Esophagus squamous epithelium (tissue), 5 donors: ENCODE measurements at regions not wholly inside any gene's neighbourhood (a gene's known extent, or its start where the extent isn't known, plus 50 kb on each side); places are given as distances from the start of the nearest gene placed in this dataset.

Experiments
- DNase-seq: peaks from one replicate; lab custom pipeline; 2025; lab: John Stamatoyannopoulos, UW
- H3K27ac ChIP-seq, 4 donors: fragments of 200-600 bp; sonication (generic); one replicate each; pipeline ENCODE4 v1.5.1; 2016 to 2019; ENCODE audit warnings: mild to moderate bottlenecking in 1 of 4
- H3K27me3 ChIP-seq, 4 donors: fragments of 200-600 bp; sonication (generic); 1 replicate in 3 of 4; 2 replicates in 1 of 4; pipeline versions ENCODE4 v1.5.1 to v1.6.0; 2017 to 2021; ENCODE audit warnings: antibody characterized with exemption in 1 of 4
- H3K36me3 ChIP-seq, 3 donors: fragments of 200-600 bp; sonication (generic); one replicate each; pipeline ENCODE4 v1.5.1; 2016 to 2019
- H3K4me1 ChIP-seq, 3 donors: fragments of 200-600 bp; sonication (generic); one replicate each; pipeline ENCODE4 v1.5.1; 2017 to 2019
- H3K4me3 ChIP-seq, 4 donors: fragments of 200-600 bp; sonication (generic); 1 replicate in 3 of 4; 2 replicates in 1 of 4; pipeline ENCODE4 v1.5.1; 2016 to 2019; ENCODE audit warnings: mild to moderate bottlenecking in 2 of 4, moderate library complexity in 1 of 4
- H3K9me3 ChIP-seq, 3 donors: fragments of 200-600 bp; sonication (generic); one replicate each; pipeline ENCODE4 v1.5.1; 2016 to 2019
- POLR2A ChIP-seq, 4 donors: fragments of 450-650 bp; IDR thresholded peaks; one replicate each; pipeline ENCODE4 v1.6.1; 2017; ENCODE audit warnings: antibody characterized with exemption in 4 of 4, mild to moderate bottlenecking in 4 of 4, moderate library complexity in 3 of 4
- WGBS, 2 donors: methylation state at CpG; one replicate each; pipeline ENCODE4 v1.1.5; 2018; 5-methylcytosine and 5-hydroxymethylcytosine counted together
- intact Hi-C: fragments of 100-400 bp; cut with DNase I; formaldehyde crosslinking; loops from one replicate; pipeline ENCODE4 v1.15.0; 2022
- TF ChIP-seq, protein P1 (sequence below), 6 experiments: fragments of 450-650 bp in 4 of 6; fragments of 200-600 bp in 2 of 6; sonication (generic) in 2 of 6; IDR thresholded peaks; one replicate each; pipeline ENCODE4 v1.5.1; 2016 to 2019; ENCODE audit warnings: antibody characterized with exemption in 6 of 6, mild to moderate bottlenecking in 4 of 6, moderate library complexity in 4 of 6
- donor health status: DM: yes; HTN: yes; CAD: no.

DNA sequence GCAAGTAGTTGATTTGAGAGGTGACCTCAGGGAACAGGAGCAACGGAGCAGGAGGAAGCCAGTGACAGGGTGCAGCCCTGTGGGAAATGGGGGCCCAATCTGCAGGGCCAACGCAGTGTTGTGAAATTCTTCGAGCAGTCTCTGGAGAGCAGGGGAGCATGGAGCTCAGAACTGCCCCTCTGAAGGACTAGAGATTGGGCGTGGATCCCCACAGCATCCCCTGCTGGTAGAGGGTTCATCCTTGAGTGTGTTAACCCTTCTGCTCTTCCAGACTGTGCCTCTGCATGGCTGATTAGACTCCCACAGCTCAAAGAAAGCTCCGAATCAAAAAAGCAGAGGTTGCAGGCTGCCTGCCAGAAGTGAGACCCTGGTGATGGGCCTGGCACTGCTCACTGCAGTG lies 77.9 kb upstream of the UQCRFS1 start:
- H3K9me3 ChIP-seq, result no peaks in the 10 kb centered on the region
- H3K27me3 ChIP-seq, result no peaks in the 10 kb centered on the region
- no peaks in the 10 kb centered on the region for H3K4me1 ChIP-seq
- TF ChIP-seq POLR2A (IDR thresholded peaks at IDR 0.05), result no peak
- TF ChIP-seq, protein P1, sequence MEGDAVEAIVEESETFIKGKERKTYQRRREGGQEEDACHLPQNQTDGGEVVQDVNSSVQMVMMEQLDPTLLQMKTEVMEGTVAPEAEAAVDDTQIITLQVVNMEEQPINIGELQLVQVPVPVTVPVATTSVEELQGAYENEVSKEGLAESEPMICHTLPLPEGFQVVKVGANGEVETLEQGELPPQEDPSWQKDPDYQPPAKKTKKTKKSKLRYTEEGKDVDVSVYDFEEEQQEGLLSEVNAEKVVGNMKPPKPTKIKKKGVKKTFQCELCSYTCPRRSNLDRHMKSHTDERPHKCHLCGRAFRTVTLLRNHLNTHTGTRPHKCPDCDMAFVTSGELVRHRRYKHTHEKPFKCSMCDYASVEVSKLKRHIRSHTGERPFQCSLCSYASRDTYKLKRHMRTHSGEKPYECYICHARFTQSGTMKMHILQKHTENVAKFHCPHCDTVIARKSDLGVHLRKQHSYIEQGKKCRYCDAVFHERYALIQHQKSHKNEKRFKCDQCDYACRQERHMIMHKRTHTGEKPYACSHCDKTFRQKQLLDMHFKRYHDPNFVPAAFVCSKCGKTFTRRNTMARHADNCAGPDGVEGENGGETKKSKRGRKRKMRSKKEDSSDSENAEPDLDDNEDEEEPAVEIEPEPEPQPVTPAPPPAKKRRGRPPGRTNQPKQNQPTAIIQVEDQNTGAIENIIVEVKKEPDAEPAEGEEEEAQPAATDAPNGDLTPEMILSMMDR (IDR thresholded peaks at IDR 0.05), result no peak
- H3K4me3 ChIP-seq, result no peak overlapping the region
- no peaks in the 10 kb centered on the region for H3K36me3 ChIP-seq
- WGBS, 2 donors, result 44 to 80% methylated on average over 1 to 4 of the region's 5 CpGs
- DNase-seq, result no peak
- intact Hi-C loops, result no loop called here
- no peak overlapping the region for H3K27ac ChIP-seq

DNA sequence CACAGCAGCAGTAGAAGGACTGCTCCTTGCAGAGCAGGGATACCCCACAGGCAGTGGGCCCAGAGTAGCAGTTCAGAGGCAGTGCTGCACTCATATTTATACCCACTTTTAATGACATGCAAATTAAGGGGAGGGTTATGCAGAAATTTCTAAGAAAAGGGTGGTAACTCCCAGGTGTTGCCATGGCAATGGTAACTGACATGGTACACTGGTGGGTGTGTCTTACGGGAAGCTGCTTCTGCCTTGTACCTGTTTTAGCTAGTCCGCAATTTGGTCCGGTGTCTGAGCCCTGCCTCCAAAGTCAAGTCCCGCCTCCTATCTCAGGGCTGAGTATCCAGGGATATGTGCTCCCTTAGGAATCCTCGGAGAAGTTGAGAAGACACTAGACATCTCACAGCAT lies 79.2 kb upstream of the UQCRFS1 start:
- WGBS, 2 donors, result 80 to 92% methylated on average over 4 to 5 of the region's 5 CpGs
- H3K27ac ChIP-seq, result no peak overlapping the region
- intact Hi-C loops, result no loop called here
- TF ChIP-seq, protein P1 (IDR thresholded peaks at IDR 0.05), result no peak
- TF ChIP-seq POLR2A (IDR thresholded peaks at IDR 0.05), result no peak
- no peak for DNase-seq
- H3K27me3 ChIP-seq, result no peaks in the 10 kb centered on the region
- no peaks in the 10 kb centered on the region for H3K36me3 ChIP-seq
- H3K9me3 ChIP-seq, result no peaks in the 10 kb centered on the region
- H3K4me3 ChIP-seq, result no peak overlapping the region
- H3K4me1 ChIP-seq, result no peaks in the 10 kb centered on the region

DNA sequence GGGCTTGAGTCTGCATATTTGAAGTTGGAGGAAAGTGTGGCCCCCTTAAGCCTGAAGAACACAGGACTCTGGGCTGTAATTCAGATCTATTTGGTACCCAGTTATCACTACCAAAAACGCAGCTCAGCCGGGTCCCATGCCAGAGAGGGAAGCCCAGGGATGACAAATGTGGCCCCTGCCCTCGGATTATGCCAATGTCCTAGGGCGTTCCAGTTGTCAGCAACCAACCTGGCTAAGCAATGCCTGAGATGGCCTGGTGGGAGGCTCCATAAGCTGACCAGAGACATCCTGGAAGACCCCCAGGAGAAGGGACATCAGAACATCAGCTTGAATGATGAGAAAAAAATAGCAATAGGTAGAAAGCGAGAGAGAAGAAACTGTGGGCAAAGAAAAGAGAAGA lies 79.6 kb upstream of the UQCRFS1 start:
- no peaks in the 10 kb centered on the region for H3K27me3 ChIP-seq
- no peak overlapping the region for H3K27ac ChIP-seq
- intact Hi-C loops, result no loop called here
- no peaks in the 10 kb centered on the region for H3K4me1 ChIP-seq
- TF ChIP-seq, protein P1 (IDR thresholded peaks at IDR 0.05), result no peak
- TF ChIP-seq POLR2A (IDR thresholded peaks at IDR 0.05), result no peak
- no peak for DNase-seq
- WGBS, 2 donors, result 62 to 80% methylated on average over 2 to 3 of the region's 5 CpGs
- H3K9me3 ChIP-seq, result no peaks in the 10 kb centered on the region
- H3K4me3 ChIP-seq, result no peak overlapping the region
- H3K36me3 ChIP-seq, result no peaks in the 10 kb centered on the region

DNA sequence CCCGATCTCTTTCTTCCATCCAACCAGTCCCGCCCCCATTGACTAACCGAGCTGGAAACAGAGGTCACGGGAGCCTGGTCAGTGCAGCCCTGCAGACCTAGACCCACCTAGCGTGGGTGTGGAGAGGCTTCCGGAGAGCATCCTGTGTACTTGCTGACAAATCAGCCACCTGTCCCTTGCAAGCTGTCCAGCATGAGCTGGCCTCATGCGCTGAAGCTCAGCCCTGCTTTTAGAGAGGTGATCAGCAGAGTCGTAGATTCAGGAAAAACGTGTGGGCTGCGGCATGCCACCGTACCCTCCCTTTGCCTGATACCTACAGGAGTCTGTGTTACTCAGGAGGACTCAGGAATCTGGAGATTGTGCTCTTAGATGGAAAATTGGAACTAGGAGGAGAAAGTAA lies 80.3 kb upstream of the UQCRFS1 start:
- H3K9me3 ChIP-seq, result no peaks in the 10 kb centered on the region
- H3K27ac ChIP-seq, result no peak overlapping the region
- DNase-seq, result no peak
- intact Hi-C loops, result no loop called here
- no peaks in the 10 kb centered on the region for H3K4me1 ChIP-seq
- no peak overlapping the region for H3K4me3 ChIP-seq
- TF ChIP-seq POLR2A (IDR thresholded peaks at IDR 0.05), result no peak
- TF ChIP-seq, protein P1 (IDR thresholded peaks at IDR 0.05), result no peak
- H3K27me3 ChIP-seq, result no peaks in the 10 kb centered on the region
- 34 to 57% methylated on average over 5 to 8 of the region's 11 CpGs for WGBS, 2 donors
- no peaks in the 10 kb centered on the region for H3K36me3 ChIP-seq

DNA sequence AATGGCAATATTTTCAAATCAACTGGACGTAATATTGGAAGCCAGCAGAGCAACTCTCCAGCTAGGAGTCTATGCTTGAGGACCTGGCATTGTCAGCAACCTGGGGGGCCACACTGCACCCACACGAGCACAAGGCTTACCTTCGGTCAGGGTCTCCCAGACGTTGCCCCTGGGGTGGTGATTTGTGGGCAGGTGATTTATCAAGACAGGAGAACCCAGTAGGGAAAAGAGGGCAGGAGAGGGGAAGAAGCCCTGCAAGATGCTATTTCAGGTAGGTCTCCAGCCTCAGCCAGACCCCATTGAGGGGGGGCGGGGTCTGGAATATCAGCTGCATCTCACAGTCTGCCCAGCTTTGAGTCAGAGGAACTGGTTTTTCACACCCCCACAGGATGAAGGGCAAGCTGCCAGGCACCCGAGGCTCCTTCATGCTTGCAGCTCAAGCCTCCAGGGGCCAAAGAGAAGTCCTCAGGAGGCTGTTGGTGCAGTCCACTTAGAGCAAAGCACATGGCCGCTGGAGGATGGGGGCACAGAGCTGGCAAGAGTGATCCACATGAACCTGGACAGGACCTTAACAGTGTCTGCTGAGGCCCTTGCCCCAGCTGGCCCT lies 80.9 kb upstream of the UQCRFS1 start:
- TF ChIP-seq POLR2A (IDR thresholded peaks at IDR 0.05), result no peak
- TF ChIP-seq, protein P1 (IDR thresholded peaks at IDR 0.05), result no peak
- intact Hi-C loops, result no loop called here
- no peak for DNase-seq

More for the DNA sequence above, 80.9 kb upstream of the UQCRFS1 start:
- 60 to 63% methylated on average over 4 to 7 of the region's 7 CpGs for WGBS, 2 donors
- no peaks in the 10 kb centered on the region for H3K36me3 ChIP-seq
- H3K4me1 ChIP-seq, result no peaks in the 10 kb centered on the region
- no peaks in the 10 kb centered on the region for H3K27me3 ChIP-seq
- no peak overlapping the region for H3K27ac ChIP-seq
- no peaks in the 10 kb centered on the region for H3K9me3 ChIP-seq
- H3K4me3 ChIP-seq, result no peak overlapping the region
